Posterior vena cava (tissue), 2 donors: ENCODE measurements at regions not wholly inside any gene's neighbourhood (a gene's known extent, or its start where the extent isn't known, plus 50 kb on each side); places are given as distances from the start of the nearest gene placed in this dataset.
"Not testable (repeated sequence)": the region's sequence is repeated elsewhere in the genome, so short reads cannot be mapped to it uniquely, and the experiment has no call there.

ENCODE experiments used
- DNase-seq: peaks from one replicate; pipeline ENCODE4 v3.0.0-alpha.2; 2020; ENCODE audit warnings: low spot score
- intact Hi-C, 2 donors: fragments of 100-400 bp; cut with DNase I; formaldehyde crosslinking; loops; one replicate each; pipeline versions ENCODE4 v1.14.1 to v1.14.2; 2022 to 2023
- donor health status: DM: yes; HTN: yes; CAD: no.
- donor health status: DM: yes; HTN: yes; CAD: no.

DNA sequence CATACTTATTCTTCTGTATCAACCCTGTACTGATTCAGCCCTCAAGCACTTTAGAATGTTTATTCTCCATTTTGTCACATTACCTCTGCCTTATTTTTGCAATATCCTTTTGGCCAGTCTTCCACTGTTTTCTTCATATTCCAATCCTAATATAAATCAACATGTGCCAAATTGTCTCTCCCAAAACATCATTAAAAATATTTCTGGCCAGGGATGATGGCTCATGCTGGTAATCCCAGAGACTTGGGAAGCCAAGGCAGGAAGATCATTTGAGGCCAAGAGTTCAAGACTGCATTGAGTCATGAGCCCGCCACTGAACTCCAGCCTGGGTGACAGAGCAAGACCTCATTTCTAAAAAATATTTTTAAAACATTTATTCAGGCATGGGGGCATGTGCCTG is 641.4 kb upstream of the CBLB start:
- intact Hi-C loops, result loop anchor here in 1 of 2 donors (5.0 kb wide), 1 partner anchor 828 kb away; no protein-coding TSS in a partner anchor
- peak; percentile 77 for DNase-seq

- intact Hi-C loops, result loop anchor here in 1 of 2 donors (5.0 kb wide), 1 partner anchor 831 kb away; no protein-coding TSS in a partner anchor
Measured at GRCh38 chr3:106512846-106513245, 644.0 kb upstream of the CBLB start.

GRCh38 chr3:106514431-106514830 is 645.6 kb upstream of the CBLB start:
- intact Hi-C loops, result loop anchor here in 1 of 2 donors (5.0 kb wide), 1 partner anchor 832 kb away; no protein-coding TSS in a partner anchor
- DNase-seq, result no peak

More at GRCh38 chr3:106512846-106513245, 644.0 kb upstream of the CBLB start:
- no peak for DNase-seq

- DNase-seq, result no peak
- intact Hi-C loops, result no loop called here
Measured at GRCh38 chr3:106518516-106518915, 649.7 kb upstream of the CBLB start.

DNA sequence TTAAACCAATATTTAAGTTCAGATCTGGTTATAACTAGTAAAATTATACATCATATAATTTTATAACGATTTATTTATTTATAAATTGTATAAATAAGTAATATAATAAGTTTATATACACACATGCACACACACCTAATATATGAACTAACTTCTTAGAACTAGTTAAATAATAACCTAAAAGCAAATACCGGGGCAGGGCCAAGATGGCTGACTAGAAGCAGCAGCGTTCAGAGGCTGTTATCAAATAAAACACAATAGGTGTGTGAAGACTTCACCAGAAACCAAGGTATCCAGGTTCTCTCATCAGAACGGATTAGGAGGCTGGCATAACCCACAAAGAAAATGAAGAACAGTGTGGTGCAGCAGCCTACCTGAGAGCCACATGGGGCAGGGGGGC is 653.6 kb upstream of the CBLB start:
- intact Hi-C loops, result no loop called here
- no peak for DNase-seq

DNA sequence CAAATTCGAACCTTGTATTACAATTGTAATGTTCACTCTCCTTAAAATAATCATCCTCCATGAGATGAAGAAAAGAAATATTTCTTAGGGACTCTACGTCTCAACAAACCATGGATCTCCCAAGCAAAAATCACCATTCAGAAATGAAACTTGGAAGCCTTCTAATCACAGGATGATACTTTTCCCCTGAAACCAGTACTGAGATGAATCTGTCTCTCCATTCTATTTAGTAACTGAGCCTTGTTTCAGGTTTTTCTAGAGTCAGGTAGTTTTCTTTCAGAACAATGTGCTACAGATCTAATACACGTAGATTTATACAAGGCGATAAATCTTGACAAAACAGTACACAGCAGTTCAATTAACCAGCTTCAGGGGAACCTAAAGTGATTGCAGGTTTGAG is 660.1 kb upstream of the CBLB start:
- intact Hi-C loops, result no loop called here
- no peak for DNase-seq

- no peak for DNase-seq
- intact Hi-C loops, result no loop called here
Measured at GRCh38 chr3:106529738-106530137, 660.9 kb upstream of the CBLB start.

DNA sequence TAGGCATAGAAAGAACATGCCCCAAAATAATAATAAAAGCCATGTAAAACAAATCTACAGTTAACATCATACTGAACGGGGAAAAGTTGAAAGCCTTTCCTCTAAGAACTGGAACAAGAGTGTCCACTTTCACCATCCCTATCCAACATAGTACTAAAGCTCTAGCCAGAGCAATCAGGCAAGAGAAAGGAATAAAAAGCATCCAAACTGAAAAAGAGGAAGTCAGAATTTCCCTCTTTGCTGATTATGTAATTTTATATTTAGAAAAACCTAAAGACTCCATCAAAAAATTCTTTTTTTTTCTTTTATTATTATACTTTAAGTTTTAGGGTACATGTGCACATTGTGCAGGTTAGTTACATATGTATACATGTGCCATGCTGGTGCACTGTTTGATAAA is 661.6 kb upstream of the CBLB start:
- no peak for DNase-seq
- intact Hi-C loops, result no loop called here

DNA sequence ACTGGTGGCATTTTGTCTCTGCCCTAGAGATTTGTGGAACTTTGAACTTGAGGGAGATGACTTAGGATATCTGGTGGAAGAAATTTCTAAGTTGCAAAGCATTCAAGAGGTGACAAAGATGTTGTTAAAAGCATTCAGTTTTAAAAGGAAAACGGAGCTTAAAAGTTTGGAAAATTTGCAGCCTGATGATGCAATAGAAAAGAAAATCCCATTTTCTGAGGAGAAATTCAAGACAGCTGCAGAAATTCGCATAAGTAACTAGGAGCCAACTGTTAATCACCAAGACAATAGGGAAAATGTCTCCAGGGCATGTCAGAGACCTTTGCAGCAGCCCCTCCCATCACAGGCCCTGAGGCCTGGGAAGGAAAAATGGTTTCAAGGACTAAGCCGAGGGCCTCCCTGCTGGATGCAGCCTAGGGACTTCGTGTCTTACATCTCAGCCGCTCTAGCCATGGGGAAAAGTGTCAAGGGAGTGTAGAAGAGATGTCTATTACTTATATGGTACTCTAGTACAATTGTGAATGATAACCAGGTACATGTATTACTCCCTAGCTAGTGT is 663.0 kb upstream of the CBLB start:
- intact Hi-C loops, DNase-seq: not testable (repeated sequence)

DNA sequence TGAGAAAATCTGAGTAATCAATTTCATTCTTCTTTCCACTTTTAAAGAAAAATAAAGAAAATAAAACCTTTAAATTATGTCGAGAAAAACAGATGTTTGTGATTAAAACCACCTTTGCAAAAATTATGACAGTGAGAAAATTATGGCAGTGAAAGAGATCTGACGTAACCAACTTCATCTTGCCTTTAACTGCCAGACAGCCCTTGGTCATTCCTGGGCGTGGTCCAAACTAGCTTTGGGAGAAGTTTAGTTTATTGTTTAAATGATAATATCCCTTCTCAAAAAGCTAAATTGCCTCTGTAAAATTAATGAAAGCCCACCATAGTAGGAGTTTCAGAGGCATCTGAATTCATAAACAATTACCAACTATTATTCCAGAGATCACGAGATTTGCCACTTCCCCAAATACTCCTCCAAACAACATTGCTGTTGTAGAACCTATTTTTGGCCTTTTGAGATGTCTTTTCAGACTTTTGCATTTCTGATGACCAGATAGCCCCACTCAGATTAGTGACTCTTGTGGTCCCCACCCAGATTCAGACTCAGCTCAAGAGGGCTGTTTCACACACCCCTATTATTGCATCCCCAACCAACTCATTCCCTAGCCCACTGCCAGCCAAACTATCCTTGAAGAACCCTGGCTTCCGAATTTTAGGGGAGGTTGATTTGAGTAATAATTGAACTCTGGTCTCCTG is 664.4 kb upstream of the CBLB start:
- no peak for DNase-seq
- intact Hi-C loops, result no loop called here

DNA sequence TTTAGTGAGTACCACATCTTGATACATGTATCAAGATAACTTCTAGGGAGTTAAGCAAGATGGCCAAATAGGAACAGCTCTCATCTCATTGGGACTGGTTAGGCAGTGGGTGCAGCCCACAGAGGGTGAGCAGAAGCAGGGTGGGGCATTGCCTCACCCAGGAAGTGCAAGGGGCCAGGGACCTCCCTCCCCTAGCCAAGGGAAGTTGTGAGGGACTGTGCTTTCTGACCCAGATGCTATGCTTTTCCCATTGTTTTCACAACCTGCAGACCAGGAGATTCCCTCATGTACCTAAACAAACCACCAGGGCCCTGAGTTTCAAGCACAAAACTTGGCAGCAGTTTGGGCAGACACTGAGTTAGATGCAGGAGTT is 665.0 kb upstream of the CBLB start:
- DNase-seq, result no peak
- intact Hi-C loops, result no loop called here

DNA sequence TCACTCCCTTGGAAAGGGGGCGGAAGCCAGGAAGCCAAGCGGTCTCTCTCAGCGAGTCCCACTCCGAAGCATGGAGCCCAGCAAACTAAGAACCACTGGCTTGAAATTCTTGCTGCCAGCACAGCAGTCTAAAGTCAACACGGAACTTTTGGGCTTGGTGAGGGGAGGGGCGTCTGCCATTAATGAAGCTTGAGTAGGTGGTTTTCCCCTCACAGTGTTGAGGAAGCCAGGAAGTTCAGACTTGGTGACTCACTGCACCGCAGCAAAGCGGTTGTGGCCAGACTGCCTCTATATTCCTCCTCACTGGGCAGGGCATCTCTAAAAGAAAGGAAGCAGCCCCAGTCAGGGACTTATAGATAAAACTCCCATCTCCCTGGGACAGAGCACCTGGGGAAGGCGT is 665.4 kb upstream of the CBLB start:
- DNase-seq, result no peak
- intact Hi-C loops, result no loop called here

DNA sequence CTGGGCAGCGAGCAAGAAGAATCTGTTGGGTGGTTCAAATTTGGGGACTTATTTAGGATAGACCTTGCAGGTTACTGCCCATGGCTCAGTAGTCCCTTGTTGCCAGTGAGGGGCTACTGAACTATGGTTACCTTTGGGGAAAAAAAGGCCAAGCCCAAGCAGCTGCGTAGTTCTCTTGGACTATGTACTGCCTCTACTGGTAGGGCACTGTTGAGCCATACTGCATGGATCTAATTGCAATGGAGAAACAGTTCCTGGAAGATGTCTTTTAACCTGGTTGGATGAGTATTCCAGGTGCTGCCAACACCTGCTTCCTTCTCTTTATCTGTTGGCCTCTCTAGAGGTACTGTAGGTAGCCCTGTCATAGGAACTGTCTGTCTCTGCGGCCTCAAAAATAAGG is 671.9 kb upstream of the CBLB start:
- no peak for DNase-seq
- intact Hi-C loops, result no loop called here

DNA sequence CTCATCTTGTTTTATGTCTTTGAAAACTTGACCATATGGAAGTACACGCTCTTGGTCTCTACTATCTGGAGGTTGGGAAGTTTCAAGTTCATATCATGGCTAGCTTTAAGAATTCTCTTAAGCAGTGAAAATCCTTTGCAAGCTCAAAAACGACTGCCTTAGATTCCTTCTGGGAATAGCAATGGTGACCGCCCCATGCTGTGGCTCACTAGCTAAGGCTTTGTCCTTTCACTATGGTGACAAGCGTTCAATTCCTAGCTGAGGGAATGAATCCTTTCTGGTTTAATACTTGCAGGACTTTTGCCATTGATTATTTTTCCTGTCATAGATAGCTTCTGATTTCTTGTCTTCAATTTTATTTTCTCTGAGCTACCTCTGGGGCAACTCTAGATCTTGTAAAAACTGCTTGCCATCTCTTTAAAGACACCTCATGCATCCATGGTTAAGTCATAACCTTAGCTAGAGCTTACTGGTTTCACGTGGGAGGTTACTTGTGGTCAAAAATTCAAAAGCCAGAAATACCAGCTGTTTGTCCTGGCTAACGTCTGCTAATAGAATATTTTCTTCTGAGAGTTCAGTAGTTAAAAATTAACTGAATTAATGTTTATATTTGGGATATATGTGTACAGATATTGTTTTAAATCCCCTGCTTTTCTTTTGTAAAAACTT is 673.4 kb upstream of the CBLB start:
- DNase-seq, result no peak
- intact Hi-C loops, result no loop called here

DNA sequence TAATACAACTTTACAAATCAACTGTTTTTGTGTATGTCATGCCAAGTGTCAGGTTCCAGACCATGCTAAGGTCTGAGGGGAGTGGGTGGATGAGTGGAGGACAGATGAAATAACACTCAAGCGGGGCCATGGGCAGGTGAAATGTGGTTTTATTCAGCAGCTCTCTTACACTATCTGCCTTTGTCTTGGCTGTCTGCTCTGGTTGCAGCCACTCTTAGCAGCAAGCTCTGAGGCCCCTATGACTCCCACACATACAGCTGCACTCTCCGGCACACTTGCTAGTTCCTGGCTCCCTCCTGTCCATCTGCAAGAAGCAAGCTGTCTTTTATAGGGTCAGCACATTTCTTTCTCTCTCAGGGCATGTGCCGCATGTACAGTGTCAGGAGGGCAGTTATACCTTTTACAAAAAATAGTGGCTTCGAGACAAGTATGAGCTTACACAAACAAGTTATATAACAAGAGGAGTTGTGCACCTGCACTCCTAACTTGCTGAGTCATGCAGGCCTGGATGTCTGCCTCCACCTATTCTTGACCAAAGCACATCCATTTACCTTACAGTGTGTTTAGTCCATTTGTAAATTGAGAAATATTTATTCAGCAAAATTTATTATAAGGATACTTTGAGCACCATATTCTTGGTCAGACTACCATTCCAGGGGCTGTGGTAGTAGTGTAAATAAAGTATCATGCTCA is 683.7 kb upstream of the CBLB start:
- intact Hi-C loops, result no loop called here
- DNase-seq, result no peak

DNA sequence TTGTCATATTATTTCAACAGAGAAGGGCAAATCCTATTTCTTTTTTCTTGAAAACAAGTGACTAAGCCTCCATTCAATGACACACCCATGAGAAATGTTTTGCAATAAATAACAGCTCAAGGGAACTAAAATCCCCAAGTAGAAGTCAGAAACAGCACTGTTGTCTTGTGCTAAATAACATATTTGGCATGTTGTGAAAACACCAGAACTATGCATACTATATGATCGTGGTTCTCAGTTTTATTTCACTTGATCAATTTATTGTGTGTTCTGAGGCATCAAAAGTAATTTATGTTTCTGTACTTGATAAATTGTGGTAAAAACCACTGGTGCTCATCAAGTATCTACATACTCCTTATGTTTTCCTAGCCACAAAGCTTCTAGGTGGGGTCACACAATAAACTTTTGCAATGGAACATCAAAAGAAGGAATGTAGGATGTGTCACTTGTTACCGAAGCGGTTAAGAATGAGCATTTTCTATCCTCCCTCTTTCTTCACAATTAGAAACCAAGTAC is 691.7 kb upstream of the CBLB start:
- DNase-seq, result no peak
- intact Hi-C loops, result no loop called here

DNA sequence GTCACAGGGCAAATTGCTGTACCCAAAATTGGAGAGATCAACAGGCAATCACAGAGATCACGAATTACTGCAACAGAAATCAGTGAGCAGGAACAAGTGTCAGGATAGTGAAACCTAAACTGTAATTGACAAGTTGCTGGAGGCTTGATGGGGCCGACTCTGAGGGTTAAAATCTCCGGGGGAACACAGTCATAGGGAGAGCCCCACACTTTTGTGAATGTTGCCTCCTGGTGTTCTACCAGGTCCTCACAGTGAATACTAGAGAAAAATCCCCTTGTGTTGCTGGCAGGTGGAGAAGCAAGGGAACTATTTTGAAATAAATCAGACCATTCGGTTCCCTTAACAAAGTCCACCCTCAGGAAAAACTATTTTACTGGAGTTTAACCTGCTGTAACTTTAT is 697.5 kb upstream of the CBLB start:
- DNase-seq, result no peak
- intact Hi-C loops, result no loop called here

DNA sequence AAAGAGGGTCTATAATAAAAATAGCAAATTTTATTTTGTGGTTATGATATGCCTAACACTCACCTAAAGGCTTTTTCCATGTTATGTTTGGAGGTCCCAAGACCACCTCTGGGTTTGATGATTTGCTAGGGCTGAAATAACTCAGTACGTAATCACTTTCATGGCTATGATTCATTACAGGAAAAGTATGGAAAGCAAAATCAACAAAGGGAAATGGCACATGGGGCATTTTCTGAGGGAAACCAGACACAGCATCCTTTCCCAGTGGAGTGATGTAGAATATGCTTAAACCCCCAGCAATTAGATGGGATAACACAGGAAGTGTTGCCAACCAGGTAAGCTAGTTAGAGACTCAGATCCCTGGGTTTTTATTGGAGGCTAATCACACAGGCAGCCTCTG is 701.6 kb upstream of the CBLB start:
- intact Hi-C loops, result no loop called here
- DNase-seq, result no peak

DNA sequence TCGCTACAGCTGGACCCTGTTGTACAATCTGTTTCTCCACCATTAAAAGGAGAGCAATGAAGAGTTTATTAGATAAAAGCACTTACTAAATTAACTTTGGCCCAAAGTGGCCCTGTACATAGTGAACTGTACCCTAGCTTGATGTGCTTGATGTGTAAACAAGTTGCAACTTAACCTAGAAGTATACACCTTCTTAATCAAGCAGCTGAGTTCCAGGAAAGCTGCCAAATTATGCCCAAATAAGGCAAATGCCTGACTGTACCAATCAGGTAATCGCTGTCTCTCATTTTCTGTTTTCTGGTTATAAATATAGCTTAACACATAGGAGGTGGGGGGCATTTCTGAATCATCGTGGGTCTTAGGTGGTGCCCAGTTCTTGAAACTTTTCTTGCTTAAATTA is 704.8 kb upstream of the CBLB start:
- intact Hi-C loops, result no loop called here

DNA sequence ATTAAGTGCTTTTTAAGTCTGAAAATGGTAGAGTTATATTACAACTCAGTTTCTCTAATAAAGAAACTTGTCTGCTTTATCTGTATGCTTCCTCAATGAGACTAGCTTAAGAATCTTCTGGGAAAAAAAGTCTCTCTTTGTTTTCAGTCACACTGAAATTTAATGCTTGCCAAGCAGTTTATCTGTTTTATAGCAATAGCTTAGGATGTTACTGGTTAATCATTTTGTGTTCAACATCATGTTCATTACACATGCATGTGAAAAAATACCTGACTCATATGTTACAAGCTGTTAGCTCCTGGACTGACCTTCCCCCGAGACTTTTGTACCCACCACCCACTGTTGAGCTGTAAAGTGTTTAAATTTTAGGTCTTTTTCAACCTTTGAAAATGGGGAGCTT is 706.2 kb upstream of the CBLB start:
- intact Hi-C loops, result no loop called here
- no peak for DNase-seq

More for the DNA sequence above, 704.8 kb upstream of the CBLB start:
- no peak for DNase-seq
